G401.6 (cell line): ENCODE measurements at regions not wholly inside any gene's neighbourhood (a gene's known extent, or its start where the extent isn't known, plus 50 kb on each side); places are given as distances from the start of the nearest gene placed in this dataset.

Experiments
- FAIRE-seq: peaks from 2 replicates; lab custom pipeline; 2012; peaks lifted over from hg19 to GRCh38; lab: Jason Lieb, UNC

- no peak for FAIRE-seq
Measured at GRCh38 chr4:36722986-36723385, 441.6 kb downstream of the DTHD1 start.

- FAIRE-seq: no peak
Measured at GRCh38 chr4:36734334-36734733, 452.9 kb downstream of the DTHD1 start.

- no peak for FAIRE-seq
Measured at GRCh38 chr4:36737691-36738090, 456.3 kb downstream of the DTHD1 start.

GRCh38 chr4:36740796-36741310 lies 459.4 kb downstream of the DTHD1 start:
- FAIRE-seq: no peak

GRCh38 chr4:36747277-36748129 lies 466.1 kb downstream of the DTHD1 start:
- FAIRE-seq: no peak

GRCh38 chr4:36753048-36753447 lies 471.6 kb downstream of the DTHD1 start:
- no peak for FAIRE-seq

- no peak for FAIRE-seq
Measured at GRCh38 chr4:36757580-36758311, 476.3 kb downstream of the DTHD1 start.

GRCh38 chr4:36758312-36759178 lies 477.1 kb downstream of the DTHD1 start:
- FAIRE-seq: no peak

- no peak for FAIRE-seq
Measured at GRCh38 chr4:36761607-36762006, 480.2 kb downstream of the DTHD1 start.

GRCh38 chr4:36763814-36764213 lies 480.7 kb upstream of the NWD2 start:
- FAIRE-seq: no peak

GRCh38 chr4:36767596-36767995 lies 476.9 kb upstream of the NWD2 start:
- no peak for FAIRE-seq

GRCh38 chr4:36771411-36772153 lies 473.0 kb upstream of the NWD2 start:
- FAIRE-seq: no peak

GRCh38 chr4:36772154-36772516 lies 472.4 kb upstream of the NWD2 start:
- no peak for FAIRE-seq

GRCh38 chr4:36773467-36773866 lies 471.1 kb upstream of the NWD2 start:
- no peak for FAIRE-seq

GRCh38 chr4:36775544-36775943 lies 469.0 kb upstream of the NWD2 start:
- no peak for FAIRE-seq

GRCh38 chr4:36779601-36780000 lies 464.9 kb upstream of the NWD2 start:
- FAIRE-seq: no peak

- FAIRE-seq: no peak
Measured at GRCh38 chr4:36785973-36786372, 458.6 kb upstream of the NWD2 start.

GRCh38 chr4:36786519-36786918 lies 458.0 kb upstream of the NWD2 start:
- FAIRE-seq: no peak

- FAIRE-seq: no peak
Measured at GRCh38 chr4:36794716-36795115, 449.8 kb upstream of the NWD2 start.

GRCh38 chr4:36812149-36812548 lies 432.4 kb upstream of the NWD2 start:
- FAIRE-seq: no peak

- no peak for FAIRE-seq
Measured at GRCh38 chr4:36815536-36815935, 429.0 kb upstream of the NWD2 start.
